ENCODE measurements at regions not wholly inside any gene's neighbourhood (a gene's known extent, or its start where the extent isn't known, plus 50 kb on each side); places are given as distances from the start of the nearest gene placed in this dataset.

DNA sequence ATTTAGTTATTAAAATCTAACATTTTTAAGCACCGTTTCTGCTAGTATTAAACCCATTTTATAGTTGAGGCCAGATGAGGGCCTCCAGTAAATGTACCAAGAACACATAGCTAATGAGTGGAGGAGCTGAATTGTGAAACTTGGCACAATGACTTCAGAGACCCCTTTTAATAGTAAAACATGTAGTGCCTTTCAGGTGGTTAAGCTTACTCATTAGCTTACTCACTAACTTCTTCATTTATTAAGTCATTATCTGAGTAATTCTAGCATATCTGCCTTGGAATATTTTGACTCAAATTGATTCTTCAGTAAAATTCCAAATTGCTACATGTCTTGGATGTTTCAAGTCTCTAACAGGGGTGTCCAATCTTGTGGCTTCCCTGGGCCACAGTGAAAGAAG, 735.2 kb downstream of the LIG4 start:
- Mint-ChIP-seq H3K4me1 (ENCODE audit: low read depth) (no peaks in the 10 kb centered on the region), H3K4me3 (no peak overlapping the region), H3K27ac (no peak overlapping the region), H3K27me3 (no peaks in the 10 kb centered on the region), H3K9me3 (no peaks in the 10 kb centered on the region), H3K36me3 (ENCODE audit: low read depth) (no peaks in the 10 kb centered on the region)

GRCh38 chr13:107477772-107478379, 737.5 kb downstream of the LIG4 start:
- H3K4me3 Mint-ChIP-seq, result no peak overlapping the region
- H3K4me1 Mint-ChIP-seq (ENCODE audit: low read depth), result no peaks in the 10 kb centered on the region
- H3K36me3 Mint-ChIP-seq (ENCODE audit: low read depth), result no peaks in the 10 kb centered on the region
- H3K9me3 Mint-ChIP-seq, result peaks cover 3% of the 10 kb centered on the region
- no peak overlapping the region for H3K27ac Mint-ChIP-seq
- H3K27me3 Mint-ChIP-seq, result no peaks in the 10 kb centered on the region

DNA sequence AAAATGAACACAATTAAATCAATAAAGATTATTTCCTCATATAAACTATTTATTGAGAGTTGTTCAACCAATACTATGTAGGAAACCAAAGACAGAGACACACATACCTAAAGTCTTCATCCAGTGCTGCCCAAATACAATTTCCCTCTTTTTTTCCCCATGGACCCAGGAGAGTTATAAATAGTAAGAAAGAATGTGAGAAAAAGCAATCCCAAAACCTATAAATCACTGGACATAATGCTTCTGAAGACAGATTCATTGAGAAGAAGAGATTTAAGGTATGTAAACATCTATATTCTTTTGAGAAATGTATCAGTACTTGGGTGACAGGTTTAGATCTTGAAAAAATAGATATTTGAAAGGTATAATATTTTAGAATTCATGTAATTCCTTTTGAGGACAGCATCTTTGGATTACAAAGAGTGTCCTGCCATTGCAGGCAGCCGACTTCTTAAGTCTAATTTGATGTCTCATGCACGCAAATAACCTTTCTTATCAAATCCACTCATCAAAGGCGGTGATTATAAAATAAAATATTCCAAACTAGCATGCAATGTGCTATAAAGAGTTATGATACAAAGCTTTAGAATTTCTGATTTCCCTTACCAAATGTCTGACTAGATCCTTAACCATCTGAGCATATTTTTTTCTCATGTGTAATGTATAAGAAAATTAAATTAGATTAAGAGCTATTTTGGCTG, 739.4 kb downstream of the LIG4 start:
- no peaks in the 10 kb centered on the region for H3K36me3 Mint-ChIP-seq (ENCODE audit: low read depth)
- H3K4me3 Mint-ChIP-seq, result no peak overlapping the region
- H3K27me3 Mint-ChIP-seq, result no peaks in the 10 kb centered on the region
- H3K27ac Mint-ChIP-seq, result no peak overlapping the region
- no peaks in the 10 kb centered on the region for H3K4me1 Mint-ChIP-seq (ENCODE audit: low read depth)
- H3K9me3 Mint-ChIP-seq, result peaks cover 3% of the 10 kb centered on the region

DNA sequence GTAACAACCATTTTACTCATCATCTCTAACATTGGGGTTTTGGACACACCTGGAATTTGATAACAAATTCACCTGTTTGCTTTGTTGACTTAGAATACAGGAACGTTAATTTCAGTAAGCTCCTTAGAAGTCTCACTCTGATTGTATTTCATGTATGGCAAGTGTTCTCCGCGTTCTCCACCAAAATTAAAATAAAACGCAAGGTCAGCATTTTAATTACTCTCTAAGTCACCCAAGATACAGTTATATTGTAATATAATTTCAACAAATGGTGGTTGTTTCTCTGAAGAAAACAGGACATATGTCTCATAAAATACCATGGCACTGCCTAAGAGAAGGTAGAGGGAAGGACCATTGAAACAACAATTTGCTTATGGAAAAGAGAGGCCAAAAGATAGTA, 742.1 kb downstream of the LIG4 start:
- no peaks in the 10 kb centered on the region for H3K27me3 Mint-ChIP-seq

DNA sequence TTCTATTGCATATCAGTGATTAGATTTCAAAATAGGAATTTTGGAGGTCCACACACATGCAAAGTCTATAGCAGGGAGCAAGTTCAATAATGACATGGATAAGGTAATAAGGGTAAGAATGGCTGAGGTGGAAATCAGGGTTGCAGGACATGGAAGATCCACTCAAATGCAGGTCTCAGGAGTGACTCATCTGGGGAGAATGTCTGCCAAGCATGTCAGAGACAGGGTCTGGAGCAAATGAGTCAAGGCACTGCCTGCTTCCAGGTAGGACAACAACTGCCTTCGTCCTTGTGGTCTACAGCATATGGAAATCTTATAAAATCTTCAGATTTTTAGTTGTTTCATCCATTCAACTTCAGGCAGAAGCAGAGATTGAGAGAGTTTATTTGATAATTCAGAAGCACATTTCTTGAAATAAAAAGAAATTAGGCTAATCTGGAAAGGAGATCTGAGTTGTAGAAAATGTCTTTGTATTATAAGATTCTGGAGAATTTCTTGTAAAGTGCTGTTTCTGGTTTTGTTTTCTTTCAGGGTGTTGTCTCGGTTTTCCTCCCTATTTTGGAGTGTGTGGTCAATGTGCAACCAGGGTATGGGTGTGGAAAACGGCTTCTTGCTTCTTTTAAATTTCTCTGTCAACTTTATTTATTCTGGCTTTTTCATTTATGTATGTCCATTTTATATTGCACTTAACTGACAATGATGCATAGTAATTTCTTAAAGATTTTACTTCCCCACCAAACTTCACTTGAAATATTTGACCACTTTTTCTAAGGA, 748.8 kb downstream of the LIG4 start:
- Mint-ChIP-seq H3K4me1 (ENCODE audit: low read depth) (no peaks in the 10 kb centered on the region), H3K36me3 (ENCODE audit: low read depth) (no peaks in the 10 kb centered on the region), H3K4me3 (no peak overlapping the region), H3K9me3 (peaks cover 4% of the 10 kb centered on the region), H3K27ac (no peak overlapping the region), H3K27me3 (no peaks in the 10 kb centered on the region)

More for the DNA sequence above, 742.1 kb downstream of the LIG4 start:
- H3K36me3 Mint-ChIP-seq (ENCODE audit: low read depth), result no peaks in the 10 kb centered on the region
- peaks cover 7% of the 10 kb centered on the region for H3K9me3 Mint-ChIP-seq
- H3K4me1 Mint-ChIP-seq (ENCODE audit: low read depth), result no peaks in the 10 kb centered on the region
- no peak overlapping the region for H3K27ac Mint-ChIP-seq
- no peak overlapping the region for H3K4me3 Mint-ChIP-seq

- Mint-ChIP-seq H3K36me3 (ENCODE audit: low read depth) (no peaks in the 10 kb centered on the region), H3K4me1 (ENCODE audit: low read depth) (no peaks in the 10 kb centered on the region), H3K27ac (no peak overlapping the region), H3K9me3 (peaks cover 4% of the 10 kb centered on the region), H3K27me3 (no peaks in the 10 kb centered on the region), H3K4me3 (no peak overlapping the region)
These were observed 752.8 kb downstream of the LIG4 start for GRCh38 chr13:107462501-107462900.

DNA sequence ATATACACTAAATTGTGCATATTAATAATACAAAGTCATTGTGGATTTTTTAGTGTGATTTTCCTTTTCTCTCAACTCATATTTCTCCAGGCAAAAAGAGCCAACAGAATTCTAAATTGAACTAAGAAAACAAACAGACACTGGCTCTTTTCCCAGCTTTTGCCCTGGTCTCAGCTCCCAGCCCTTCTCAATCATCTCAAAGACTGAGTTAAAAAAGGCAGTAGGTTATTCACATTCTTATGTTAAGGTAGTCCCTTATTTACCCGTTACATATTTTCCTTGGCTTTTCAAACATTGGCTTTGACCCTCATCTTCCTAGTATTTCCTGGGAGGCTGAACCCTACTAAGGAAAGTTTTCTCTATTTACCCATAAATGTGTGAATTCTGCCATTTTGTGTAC, 753.6 kb downstream of the LIG4 start:
- no peaks in the 10 kb centered on the region for H3K27me3 Mint-ChIP-seq
- H3K9me3 Mint-ChIP-seq, result peaks cover 4% of the 10 kb centered on the region
- no peaks in the 10 kb centered on the region for H3K4me1 Mint-ChIP-seq (ENCODE audit: low read depth)
- no peaks in the 10 kb centered on the region for H3K36me3 Mint-ChIP-seq (ENCODE audit: low read depth)
- H3K4me3 Mint-ChIP-seq, result no peak overlapping the region
- H3K27ac Mint-ChIP-seq, result no peak overlapping the region

DNA sequence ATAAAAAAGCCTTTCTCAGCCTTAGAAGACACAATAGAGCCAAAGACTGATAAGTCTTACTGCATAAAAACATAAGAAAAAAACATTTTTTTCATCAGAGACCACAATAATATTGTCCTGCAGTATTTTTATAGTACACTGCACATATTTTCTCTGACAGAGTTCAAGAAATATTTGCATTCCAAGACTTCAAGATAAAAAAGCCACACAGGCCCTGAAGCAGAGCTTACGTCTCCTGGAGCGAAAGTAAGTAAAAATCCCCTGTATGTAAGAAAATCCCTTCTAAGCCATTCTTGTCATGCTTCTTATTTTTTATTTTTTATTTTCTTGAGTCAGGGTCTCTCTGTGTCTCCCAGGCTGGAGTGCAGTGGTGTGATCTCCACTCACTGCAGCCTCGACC, 755.9 kb downstream of the LIG4 start:
- Mint-ChIP-seq H3K4me1 (ENCODE audit: low read depth) (no peaks in the 10 kb centered on the region), H3K27me3 (no peaks in the 10 kb centered on the region), H3K36me3 (ENCODE audit: low read depth) (no peaks in the 10 kb centered on the region), H3K4me3 (no peak overlapping the region), H3K9me3 (peaks cover 9% of the 10 kb centered on the region), H3K27ac (no peak overlapping the region)

DNA sequence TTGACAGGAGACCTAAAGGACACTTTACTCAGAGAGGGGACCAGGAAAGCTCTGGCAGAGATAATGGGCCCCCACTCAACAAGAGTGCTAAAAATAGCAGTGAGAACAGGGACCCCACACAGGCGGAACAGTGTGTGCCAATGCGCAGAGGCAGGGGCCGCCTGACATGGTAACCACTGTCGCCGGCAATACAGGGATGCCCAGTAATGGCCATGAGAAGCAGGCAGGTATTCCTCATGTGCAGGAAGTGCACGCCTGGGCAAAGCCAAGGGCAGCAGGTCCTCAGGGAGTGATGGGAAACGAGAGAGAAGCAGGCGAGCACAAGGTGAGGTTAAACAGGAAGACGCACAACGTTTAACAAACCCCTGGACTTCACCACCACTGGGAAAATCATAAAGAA, 757.1 kb downstream of the LIG4 start:
- peaks cover 18% of the 10 kb centered on the region for H3K9me3 Mint-ChIP-seq
- H3K27me3 Mint-ChIP-seq, result no peaks in the 10 kb centered on the region
- H3K4me3 Mint-ChIP-seq, result no peak overlapping the region
- H3K36me3 Mint-ChIP-seq (ENCODE audit: low read depth), result no peaks in the 10 kb centered on the region
- H3K27ac Mint-ChIP-seq, result no peak overlapping the region
- no peaks in the 10 kb centered on the region for H3K4me1 Mint-ChIP-seq (ENCODE audit: low read depth)

DNA sequence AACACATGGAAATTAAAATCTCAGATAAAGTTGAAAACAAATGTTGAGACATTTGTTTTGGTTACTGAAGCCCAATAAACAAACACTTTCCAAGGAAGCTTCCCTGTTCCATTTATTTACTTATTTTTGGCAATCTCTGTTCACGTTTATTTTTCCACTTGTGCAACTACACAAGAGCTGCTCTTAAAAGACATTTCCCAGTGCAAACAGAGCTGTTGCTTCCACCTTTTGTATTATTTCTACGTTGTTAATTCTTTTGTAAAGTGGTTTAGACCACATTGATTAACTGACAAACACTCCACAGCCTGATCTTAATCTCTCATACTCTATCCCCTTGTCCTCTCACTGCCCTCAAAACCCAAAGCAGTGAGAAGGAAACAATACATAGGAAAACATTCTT, 757.6 kb downstream of the LIG4 start:
- Mint-ChIP-seq H3K4me3 (no peak overlapping the region), H3K27me3 (no peaks in the 10 kb centered on the region), H3K9me3 (peaks cover 18% of the 10 kb centered on the region), H3K4me1 (ENCODE audit: low read depth) (no peaks in the 10 kb centered on the region), H3K27ac (no peak overlapping the region), H3K36me3 (ENCODE audit: low read depth) (no peaks in the 10 kb centered on the region)

DNA sequence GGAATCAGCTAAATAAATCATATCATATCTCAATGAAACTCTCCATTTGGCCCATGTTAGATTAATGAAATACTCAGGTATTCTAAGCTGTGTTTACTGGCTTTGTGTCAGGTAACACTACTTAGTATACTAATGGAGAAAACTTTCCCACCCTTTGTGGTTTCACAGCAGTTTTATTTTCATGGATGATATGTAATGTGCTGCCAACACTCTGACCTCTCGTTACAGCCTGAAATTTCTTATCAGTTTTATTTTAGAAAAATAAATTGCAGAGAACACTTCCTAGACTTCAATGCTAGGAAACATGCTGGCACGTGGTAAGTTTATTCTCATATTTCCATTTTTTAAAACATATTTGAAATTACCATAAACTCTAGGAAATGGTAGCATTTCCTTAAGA, 758.9 kb downstream of the LIG4 start:
- Mint-ChIP-seq H3K4me1 (ENCODE audit: low read depth) (no peaks in the 10 kb centered on the region), H3K27me3 (no peaks in the 10 kb centered on the region), H3K9me3 (peaks cover 26% of the 10 kb centered on the region), H3K4me3 (no peak overlapping the region), H3K36me3 (ENCODE audit: low read depth) (no peaks in the 10 kb centered on the region), H3K27ac (no peak overlapping the region)

GRCh38 chr13:107452833-107453232, 762.5 kb downstream of the LIG4 start:
- H3K4me3 Mint-ChIP-seq, result no peak overlapping the region
- H3K27ac Mint-ChIP-seq, result no peak overlapping the region
- no peaks in the 10 kb centered on the region for H3K4me1 Mint-ChIP-seq (ENCODE audit: low read depth)
- H3K27me3 Mint-ChIP-seq, result no peaks in the 10 kb centered on the region
- H3K36me3 Mint-ChIP-seq (ENCODE audit: low read depth), result no peaks in the 10 kb centered on the region
- peaks cover 37% of the 10 kb centered on the region for H3K9me3 Mint-ChIP-seq

DNA sequence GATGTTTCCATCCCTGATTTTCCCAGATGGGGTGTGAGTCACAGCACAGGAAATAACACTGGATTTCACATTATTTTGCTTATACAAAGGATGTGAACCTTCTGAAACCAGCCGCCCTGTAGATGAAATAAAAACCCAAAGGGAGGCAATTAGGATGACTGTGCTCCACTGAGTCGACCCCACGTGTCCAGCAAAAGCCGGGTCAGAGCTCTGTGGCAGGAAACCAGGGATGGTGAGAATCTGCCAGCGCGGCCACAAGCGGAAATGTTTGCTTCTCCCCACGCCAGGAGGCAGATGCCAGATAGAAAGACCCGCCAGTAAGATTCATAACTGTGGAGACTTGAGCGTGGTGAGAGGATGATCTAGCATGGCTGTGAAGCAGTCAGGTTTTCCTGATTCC, 764.4 kb downstream of the LIG4 start:
- Mint-ChIP-seq H3K9me3 (peaks cover 37% of the 10 kb centered on the region), H3K27ac (no peak overlapping the region)

DNA sequence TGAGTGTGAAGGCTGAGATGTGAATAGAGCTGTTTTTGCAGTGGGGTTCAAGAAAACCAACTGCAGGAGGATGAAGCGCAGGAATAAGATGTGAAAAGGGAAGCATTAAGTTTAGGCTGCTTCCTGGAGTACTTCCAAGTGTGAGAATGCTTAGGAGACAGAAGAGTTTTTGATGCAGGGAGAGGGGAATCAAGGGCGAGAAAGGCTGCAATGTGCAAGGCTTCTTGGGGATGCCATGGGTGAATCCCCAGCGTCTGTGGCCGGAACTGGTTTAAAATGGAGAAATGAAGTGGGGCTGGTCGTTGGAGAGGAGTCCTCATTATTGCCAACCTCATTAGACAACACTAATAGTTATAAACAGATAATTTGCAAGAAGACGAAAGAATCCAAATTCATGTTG, 764.9 kb downstream of the LIG4 start:
- no peaks in the 10 kb centered on the region for H3K4me1 Mint-ChIP-seq (ENCODE audit: low read depth)
- H3K4me3 Mint-ChIP-seq, result no peak overlapping the region
- H3K27me3 Mint-ChIP-seq, result no peaks in the 10 kb centered on the region
- no peaks in the 10 kb centered on the region for H3K36me3 Mint-ChIP-seq (ENCODE audit: low read depth)
- no peak overlapping the region for H3K27ac Mint-ChIP-seq
- H3K9me3 Mint-ChIP-seq, result peaks cover 33% of the 10 kb centered on the region

More for the DNA sequence above, 764.4 kb downstream of the LIG4 start:
- Mint-ChIP-seq H3K4me1 (ENCODE audit: low read depth) (no peaks in the 10 kb centered on the region), H3K4me3 (no peak overlapping the region), H3K36me3 (ENCODE audit: low read depth) (no peaks in the 10 kb centered on the region), H3K27me3 (no peaks in the 10 kb centered on the region)

DNA sequence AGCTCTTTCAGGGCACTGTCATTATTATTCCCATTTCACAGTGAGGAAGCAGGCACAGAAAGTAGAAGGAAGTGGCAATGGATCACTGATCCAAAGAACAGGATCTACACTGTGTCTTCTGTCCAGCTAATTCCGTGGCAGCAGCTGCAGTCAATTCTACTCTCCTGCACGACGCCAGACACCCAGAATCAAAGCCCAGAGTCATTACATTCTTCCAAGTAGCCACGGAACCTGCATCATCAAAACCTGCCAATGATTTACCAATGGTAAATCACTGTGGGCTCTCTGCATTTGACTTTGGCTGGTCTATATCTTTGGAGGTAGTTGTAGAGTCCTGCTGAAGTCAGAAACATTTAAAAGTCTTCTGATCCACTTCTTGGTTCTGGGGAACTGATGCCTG, 767.7 kb downstream of the LIG4 start:
- peaks cover 22% of the 10 kb centered on the region for H3K9me3 Mint-ChIP-seq
- no peaks in the 10 kb centered on the region for H3K27me3 Mint-ChIP-seq
- H3K27ac Mint-ChIP-seq, result no peak overlapping the region
- no peaks in the 10 kb centered on the region for H3K36me3 Mint-ChIP-seq (ENCODE audit: low read depth)
- no peak overlapping the region for H3K4me3 Mint-ChIP-seq
- no peaks in the 10 kb centered on the region for H3K4me1 Mint-ChIP-seq (ENCODE audit: low read depth)

Data from stimulated activated naive CD8-positive, alpha-beta T cell treated with anti-CD3 and anti-CD28 coated beads, Interleukin-15, Interleukin-2, amounts not matched to agents 100 ng/mL and 50 ng/mL, for 24 hours (primary cell).